Mucosa of rectum (tissue), 2 donors: ENCODE measurements at regions not wholly inside any gene's neighbourhood (a gene's known extent, or its start where the extent isn't known, plus 50 kb on each side); places are given as distances from the start of the nearest gene placed in this dataset.

Experiments used
- H3K27ac ChIP-seq, 2 donors: one replicate each; pipeline ENCODE4 v1.7.0; 2013; ENCODE audit warnings: inconsistent platforms in 2 of 2, low read depth in 2 of 2, low read length in 2 of 2
- H3K27me3 ChIP-seq, 2 donors: one replicate each; pipeline ENCODE4 v1.7.0; 2013; ENCODE audit warnings: low read length in 2 of 2; ENCODE audit not compliant: control insufficient read depth in 2 of 2, insufficient read depth in 2 of 2
- H3K36me3 ChIP-seq, 2 donors: one replicate each; pipeline ENCODE4 v1.7.0; 2013; ENCODE audit warnings: low read length in 2 of 2; ENCODE audit not compliant: control insufficient read depth in 2 of 2, insufficient read depth in 2 of 2
- H3K4me1 ChIP-seq, 2 donors: one replicate each; pipeline ENCODE4 v1.7.0; 2013; ENCODE audit warnings: low read length in 2 of 2, mild to moderate bottlenecking in 1 of 2; ENCODE audit not compliant: control insufficient read depth in 2 of 2, insufficient read depth in 2 of 2
- H3K4me3 ChIP-seq, 2 donors: one replicate each; pipeline ENCODE4 v1.7.0; 2013; ENCODE audit warnings: low read length in 2 of 2
- H3K9ac ChIP-seq, 2 donors: one replicate each; pipeline ENCODE4 v1.7.0; 2013; ENCODE audit warnings: low read length in 2 of 2, low read depth in 1 of 2, mild to moderate bottlenecking in 1 of 2
- H3K9me3 ChIP-seq, 2 donors: one replicate each; pipeline ENCODE4 v1.7.0; 2013; ENCODE audit warnings: low read length in 2 of 2; ENCODE audit not compliant: control insufficient read depth in 2 of 2
- donor health status: healthy.
- donor health status: Normal muscosa, but diverticular disease.

DNA sequence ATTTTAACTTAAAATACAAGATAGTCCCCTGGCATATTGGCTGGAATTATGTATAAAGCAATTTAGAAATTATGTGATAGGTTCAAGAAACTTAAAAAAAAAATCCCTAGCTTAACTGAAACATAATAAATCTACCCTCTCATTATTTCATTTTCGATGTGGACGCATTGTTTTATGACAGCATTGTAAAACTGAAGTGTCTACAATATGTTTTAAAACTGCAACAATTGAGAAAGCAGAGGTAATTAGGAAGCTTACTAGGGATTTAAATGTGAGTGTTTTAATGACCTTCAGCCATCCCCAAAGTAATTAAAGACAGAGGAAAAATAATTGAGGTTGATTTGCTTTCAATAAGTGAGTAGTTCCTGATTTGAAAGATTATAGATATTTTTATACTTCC lies 776.0 kb downstream of the TBC1D32 start:
- Histone ChIP-seq H3K27me3 (no peaks in the 10 kb centered on the region), H3K4me3 (no peak overlapping the region), H3K4me1 (peaks cover 3 to 5% of the 10 kb centered on the region in 2 donors), H3K36me3 (no peaks in the 10 kb centered on the region), H3K9me3 (no peaks in the 10 kb centered on the region), H3K27ac (no peak overlapping the region), H3K9ac (no peak overlapping the region)

DNA sequence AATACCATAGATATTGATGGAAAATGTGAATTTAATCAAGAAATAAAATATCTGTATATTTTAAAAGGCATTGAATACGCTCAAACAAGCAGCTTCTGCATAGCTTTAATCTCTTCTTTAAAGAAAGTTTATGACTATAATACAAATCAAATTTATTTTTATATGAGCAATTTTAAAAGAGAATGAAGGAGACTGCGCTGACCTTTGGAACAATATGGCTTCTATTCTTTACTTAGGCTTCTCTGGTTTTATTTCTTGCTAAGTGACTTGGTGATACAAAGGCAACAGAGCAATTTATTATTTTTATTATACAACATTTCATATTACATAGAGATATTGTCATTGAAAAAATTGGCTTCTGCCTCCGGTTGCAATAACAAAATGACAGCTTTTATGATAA lies 776.7 kb downstream of the TBC1D32 start:
- peaks cover 3 to 5% of the 10 kb centered on the region in 2 donors for H3K4me1 ChIP-seq
- H3K4me3 ChIP-seq: no peak overlapping the region
- H3K27me3 ChIP-seq: no peaks in the 10 kb centered on the region
- H3K36me3 ChIP-seq: no peaks in the 10 kb centered on the region
- H3K27ac ChIP-seq: no peak overlapping the region
- no peak overlapping the region for H3K9ac ChIP-seq
- no peaks in the 10 kb centered on the region for H3K9me3 ChIP-seq

DNA sequence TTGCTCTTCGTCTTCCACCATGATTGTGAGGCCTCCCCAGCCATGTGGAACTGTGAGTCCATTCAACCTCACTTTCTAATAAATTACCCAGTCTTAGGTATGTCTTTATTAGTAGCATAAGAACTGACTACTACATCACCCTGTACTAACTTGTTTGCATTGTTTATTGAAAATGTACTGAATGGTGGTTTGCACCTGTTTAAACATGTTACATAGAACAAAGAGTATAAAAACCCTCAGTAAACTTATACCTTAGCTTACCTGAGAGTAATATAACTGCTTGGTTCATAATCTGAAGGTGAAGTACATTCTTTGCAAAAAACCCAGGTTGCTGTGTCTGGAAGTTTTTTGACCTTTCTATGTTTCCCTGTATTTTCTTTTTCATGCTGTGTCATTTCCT lies 777.8 kb downstream of the TBC1D32 start:
- Histone ChIP-seq H3K9me3 (no peaks in the 10 kb centered on the region), H3K9ac (no peak overlapping the region), H3K36me3 (no peaks in the 10 kb centered on the region), H3K27me3 (no peaks in the 10 kb centered on the region), H3K27ac (no peak overlapping the region), H3K4me3 (no peak overlapping the region), H3K4me1 (peaks cover 3 to 5% of the 10 kb centered on the region in 2 donors)

DNA sequence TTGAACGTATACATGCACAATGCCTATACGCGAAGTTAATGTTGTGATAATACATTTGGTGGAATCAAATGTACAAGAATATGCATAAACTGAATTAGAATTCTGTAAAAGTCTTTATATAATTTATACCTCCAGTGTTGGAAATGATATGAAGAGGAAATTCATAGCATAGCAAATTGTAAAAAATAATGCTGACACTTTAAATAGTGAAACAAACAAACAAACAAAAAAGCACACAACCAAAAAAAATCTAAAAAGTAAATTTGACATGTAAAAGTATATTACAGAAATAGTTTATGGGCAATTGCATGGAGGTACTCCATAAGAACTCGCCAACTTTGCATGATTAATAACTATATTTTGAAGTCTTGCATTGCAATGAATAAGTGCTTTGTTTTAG lies 780.9 kb downstream of the TBC1D32 start:
- Histone ChIP-seq H3K4me3 (no peak overlapping the region), H3K4me1 (peaks cover 3 to 5% of the 10 kb centered on the region in 2 donors), H3K9ac (no peak overlapping the region)

DNA sequence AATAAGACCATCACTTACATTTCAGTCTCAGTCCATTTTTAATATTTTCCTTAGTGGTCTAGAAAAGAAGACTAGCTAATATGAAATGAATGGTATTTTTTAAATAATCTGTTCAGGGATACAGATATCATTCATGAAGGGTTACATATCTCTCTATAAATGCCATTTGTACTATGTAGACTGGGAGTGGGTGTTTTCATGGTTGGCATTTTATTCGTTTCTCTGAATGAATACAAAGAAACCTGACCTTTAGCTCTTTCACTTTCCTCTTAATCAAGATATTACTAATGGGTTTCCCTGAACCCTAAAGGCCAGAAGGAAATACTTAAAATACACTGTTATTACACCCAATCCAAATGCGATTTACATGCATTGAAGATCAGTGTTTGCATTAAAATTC lies 788.9 kb downstream of the TBC1D32 start:
- Histone ChIP-seq H3K27me3 (no peaks in the 10 kb centered on the region), H3K27ac (no peak overlapping the region), H3K4me1 (no peaks in the 10 kb centered on the region)

More for the DNA sequence above, 780.9 kb downstream of the TBC1D32 start:
- Histone ChIP-seq H3K27me3 (no peaks in the 10 kb centered on the region), H3K36me3 (no peaks in the 10 kb centered on the region), H3K9me3 (no peaks in the 10 kb centered on the region), H3K27ac (no peak overlapping the region)

DNA sequence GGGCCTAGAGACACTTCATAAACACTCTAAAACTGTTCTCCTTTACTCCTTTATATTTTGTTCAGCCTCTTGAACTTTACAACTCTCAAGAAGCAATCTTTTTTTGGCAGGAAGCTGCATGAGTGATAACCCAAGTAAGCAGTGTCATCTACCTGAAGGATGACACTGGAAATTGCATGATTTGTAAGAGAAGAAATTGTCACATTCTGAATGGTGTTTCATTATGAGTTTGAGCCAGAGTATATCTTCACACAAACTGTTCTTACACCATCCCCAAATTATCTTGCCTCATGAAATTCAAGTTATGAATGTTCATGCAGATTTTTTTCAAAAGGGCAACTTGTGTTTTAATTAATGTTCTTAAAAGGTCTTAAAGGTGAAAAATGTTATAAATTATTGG lies 799.3 kb downstream of the TBC1D32 start:
- Histone ChIP-seq H3K27me3 (no peaks in the 10 kb centered on the region), H3K4me3 (no peak overlapping the region), H3K27ac (no peak overlapping the region), H3K36me3 (no peaks in the 10 kb centered on the region), H3K9ac (no peak overlapping the region), H3K4me1 (no peaks in the 10 kb centered on the region), H3K9me3 (no peaks in the 10 kb centered on the region)

More for the DNA sequence above, 788.9 kb downstream of the TBC1D32 start:
- Histone ChIP-seq H3K4me3 (no peak overlapping the region), H3K36me3 (no peaks in the 10 kb centered on the region), H3K9ac (no peak overlapping the region), H3K9me3 (no peaks in the 10 kb centered on the region)

DNA sequence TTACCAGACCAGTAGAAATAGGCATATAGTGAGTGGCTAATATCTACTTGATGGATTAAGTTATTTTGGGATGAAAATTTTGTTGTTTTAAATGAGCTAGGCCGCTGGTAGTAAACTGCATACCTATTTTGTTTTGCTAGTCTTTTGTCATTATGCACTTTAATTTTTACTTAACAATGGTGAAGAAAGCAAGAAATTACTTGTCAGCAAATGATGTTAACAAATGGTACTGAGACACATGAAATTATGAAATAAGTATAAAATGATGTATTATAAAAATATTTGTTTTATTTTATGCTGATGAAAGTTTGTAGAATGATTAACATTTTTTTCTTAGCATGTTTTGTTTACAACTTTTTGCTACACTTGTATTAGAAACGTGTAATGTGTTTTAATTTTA lies 807.7 kb downstream of the TBC1D32 start:
- Histone ChIP-seq H3K9me3 (no peaks in the 10 kb centered on the region), H3K27me3 (no peaks in the 10 kb centered on the region), H3K27ac (no peak overlapping the region), H3K4me3 (no peak overlapping the region), H3K9ac (no peak overlapping the region), H3K4me1 (no peaks in the 10 kb centered on the region), H3K36me3 (no peaks in the 10 kb centered on the region)

DNA sequence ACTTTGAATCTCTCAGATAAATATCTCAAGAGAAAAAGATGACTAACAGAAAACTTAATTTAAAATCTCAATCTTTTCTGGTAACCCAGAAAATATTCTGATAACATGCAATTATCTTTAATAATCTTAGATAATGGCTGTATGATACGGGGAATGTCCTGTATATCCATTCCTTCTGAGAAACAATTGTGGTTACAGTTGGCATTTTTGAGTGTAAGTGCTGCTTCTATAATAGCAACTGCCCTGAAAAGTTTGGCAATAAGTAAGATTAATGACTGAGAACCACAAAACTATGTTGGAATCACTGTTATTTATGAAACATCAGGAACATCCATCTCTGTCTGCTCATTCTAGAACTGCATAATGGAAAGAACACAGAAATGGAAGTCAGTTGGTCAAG lies 819.7 kb downstream of the TBC1D32 start:
- no peak overlapping the region for H3K27ac ChIP-seq
- no peaks in the 10 kb centered on the region for H3K4me1 ChIP-seq
- no peak overlapping the region for H3K4me3 ChIP-seq
- H3K9me3 ChIP-seq: peaks cover 0 to 3% of the 10 kb centered on the region in 2 donors
- no peaks in the 10 kb centered on the region for H3K27me3 ChIP-seq
- no peaks in the 10 kb centered on the region for H3K36me3 ChIP-seq
- no peak overlapping the region for H3K9ac ChIP-seq

DNA sequence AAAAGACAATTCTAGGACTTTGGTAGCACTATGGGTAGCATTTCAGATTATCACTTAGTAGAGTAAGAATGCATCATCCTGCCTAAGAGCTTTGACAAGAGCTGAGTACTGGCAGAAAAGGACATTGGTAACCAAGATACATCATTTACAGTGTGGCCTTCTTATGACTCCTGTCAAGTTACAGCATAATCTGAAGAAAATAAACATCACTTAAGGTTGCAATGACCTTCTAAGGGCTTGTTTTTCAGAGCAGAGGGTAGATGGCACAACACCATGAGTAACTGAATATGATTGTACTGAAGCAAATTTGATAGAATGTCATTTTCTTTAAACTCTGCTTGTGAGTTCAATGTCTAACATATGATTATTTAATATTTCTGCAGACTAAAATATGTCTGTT lies 822.6 kb downstream of the TBC1D32 start:
- Histone ChIP-seq H3K9me3 (peaks cover 0 to 3% of the 10 kb centered on the region in 2 donors), H3K27me3 (no peaks in the 10 kb centered on the region), H3K4me1 (no peaks in the 10 kb centered on the region), H3K9ac (no peak overlapping the region), H3K27ac (no peak overlapping the region), H3K4me3 (no peak overlapping the region), H3K36me3 (no peaks in the 10 kb centered on the region)

DNA sequence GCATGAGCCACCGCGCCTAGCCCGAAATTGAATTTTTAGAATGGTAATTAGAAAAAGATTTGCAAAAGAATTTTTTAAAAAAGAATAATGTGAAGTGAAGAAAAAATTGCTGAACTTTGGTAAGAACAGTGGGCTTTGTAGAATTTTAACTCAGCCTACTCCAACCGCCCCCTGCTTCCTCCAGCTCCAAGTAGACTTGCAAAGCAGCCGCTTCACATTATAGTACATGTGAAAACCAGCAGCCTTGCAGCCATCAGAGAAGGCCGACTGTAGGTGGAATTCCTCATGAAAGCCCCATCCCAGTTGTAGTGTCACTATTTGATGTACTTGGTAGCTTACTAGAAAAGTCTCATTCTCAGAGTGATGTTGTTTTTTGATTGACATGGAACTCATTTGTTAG lies 835.6 kb downstream of the TBC1D32 start:
- Histone ChIP-seq H3K4me1 (no peaks in the 10 kb centered on the region), H3K27me3 (no peaks in the 10 kb centered on the region), H3K9me3 (no peaks in the 10 kb centered on the region), H3K27ac (no peak overlapping the region), H3K4me3 (no peak overlapping the region), H3K36me3 (no peaks in the 10 kb centered on the region), H3K9ac (no peak overlapping the region)

DNA sequence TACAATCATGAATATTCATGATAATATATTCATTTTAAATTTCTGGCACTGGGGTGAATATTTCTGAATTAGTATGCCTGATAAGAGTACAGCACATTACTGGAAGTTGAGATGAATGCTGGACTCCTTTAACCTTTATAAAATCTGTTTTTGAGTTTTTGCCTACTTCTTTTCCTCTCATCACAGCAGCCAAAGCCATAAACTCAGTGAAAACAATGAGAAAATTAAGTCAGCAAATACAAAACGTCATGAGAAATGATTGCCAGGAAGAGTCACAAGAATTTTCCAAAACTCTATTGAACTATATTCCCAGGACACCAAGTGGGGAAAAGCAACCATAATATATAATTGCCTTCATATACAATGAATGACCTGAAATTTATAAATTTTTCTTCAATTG lies 837.6 kb downstream of the TBC1D32 start:
- Histone ChIP-seq H3K27ac (no peak overlapping the region), H3K27me3 (no peaks in the 10 kb centered on the region), H3K4me1 (no peaks in the 10 kb centered on the region), H3K36me3 (no peaks in the 10 kb centered on the region), H3K9ac (no peak overlapping the region), H3K4me3 (no peak overlapping the region), H3K9me3 (no peaks in the 10 kb centered on the region)
